ENCODE measurements at regions not wholly inside any gene's neighbourhood (a gene's known extent, or its start where the extent isn't known, plus 50 kb on each side); places are given as distances from the start of the nearest gene placed in this dataset.
A peak's percentile ranks its signal among the peaks of the same experiment; 100 is the strongest.
"Not testable (repeated sequence)": the region's sequence is repeated elsewhere in the genome, so short reads cannot be mapped to it uniquely, and the experiment has no call there.

DNA sequence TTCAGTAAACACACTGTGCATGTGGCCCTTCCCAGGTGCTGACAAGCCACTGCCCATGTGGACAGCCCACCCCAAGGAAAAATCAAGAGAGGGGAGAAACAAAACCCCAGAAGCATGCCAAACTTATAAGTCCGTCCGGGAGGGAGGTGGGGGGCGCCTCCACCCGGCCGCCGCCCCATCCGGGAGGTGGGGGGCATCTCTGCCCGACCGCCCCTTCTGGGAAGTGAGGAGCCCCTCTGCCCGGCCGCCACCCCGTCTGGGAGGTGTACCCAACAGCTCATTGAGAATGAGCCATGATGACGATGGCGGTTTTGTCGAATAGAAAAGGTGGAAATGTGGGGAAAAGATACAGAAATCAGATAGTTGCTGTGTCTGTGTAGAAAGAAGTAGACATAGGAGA lies 53.8 kb upstream of the C2CD4B start:
- no peak for DNase-seq (ENCODE audit: low read depth in 2 of 2)

DNA sequence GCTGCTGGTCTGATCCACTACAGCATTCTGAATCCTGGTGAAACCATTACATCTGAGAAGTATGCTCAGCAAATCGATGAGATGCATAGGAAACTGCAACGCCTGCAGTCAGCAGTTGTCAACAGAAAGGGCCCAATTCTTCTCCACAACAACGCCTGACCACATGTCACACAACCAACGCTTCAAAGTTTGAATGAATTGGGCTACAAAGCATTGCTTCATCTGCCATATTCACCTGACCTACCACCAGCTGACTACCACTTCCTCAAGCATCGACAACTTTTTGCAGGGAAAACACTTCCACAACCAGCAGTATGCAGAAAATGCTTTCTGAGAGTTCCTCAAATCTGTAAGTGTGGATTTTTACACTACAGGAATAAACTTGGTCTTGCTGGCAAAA lies 54.7 kb upstream of the C2CD4B start:
- no peak for DNase-seq (ENCODE audit: low read depth in 2 of 2)

DNA sequence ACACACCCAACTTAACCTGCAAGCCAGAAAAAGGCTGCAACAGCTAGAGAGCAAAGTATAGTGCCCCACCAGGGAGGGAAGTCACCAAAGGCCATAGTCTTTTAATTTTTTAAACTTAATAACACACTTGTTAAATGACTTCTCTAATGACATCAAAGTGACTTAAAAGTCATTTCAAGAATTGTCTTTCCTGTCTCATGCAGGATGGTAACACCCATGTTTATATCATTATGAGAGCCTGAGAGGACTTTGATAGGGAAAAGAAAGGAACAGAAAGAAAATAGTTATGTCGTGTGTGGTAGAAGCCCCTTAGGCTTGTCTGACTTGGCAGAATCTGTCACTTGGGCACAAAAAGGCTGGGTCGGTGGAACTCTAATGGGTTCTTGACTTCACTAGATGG lies 57.9 kb upstream of the C2CD4B start:
- DNase-seq (ENCODE audit: low read depth in 2 of 2): no peak

DNA sequence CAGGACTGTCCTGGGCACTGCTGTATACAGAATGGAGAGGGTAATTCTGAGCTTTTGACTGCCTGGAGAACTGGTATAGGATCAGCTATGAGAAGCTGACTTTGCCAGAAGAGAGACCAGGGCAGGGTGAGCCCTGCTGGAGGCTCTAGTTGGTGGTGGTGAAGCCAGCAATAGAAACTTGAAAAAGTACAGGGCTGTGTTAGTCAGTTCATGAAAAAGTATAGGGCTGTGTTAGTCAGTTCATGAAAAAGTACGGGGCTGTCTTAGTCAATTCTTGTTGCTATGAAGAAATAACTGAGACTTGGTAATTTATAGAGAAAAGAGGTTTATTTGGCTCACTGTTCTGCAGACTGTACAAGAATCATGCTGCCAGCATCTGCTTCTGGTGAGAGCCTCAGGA lies 63.5 kb upstream of the C2CD4B start:
- no peak for DNase-seq (ENCODE audit: low read depth in 2 of 2)

DNA sequence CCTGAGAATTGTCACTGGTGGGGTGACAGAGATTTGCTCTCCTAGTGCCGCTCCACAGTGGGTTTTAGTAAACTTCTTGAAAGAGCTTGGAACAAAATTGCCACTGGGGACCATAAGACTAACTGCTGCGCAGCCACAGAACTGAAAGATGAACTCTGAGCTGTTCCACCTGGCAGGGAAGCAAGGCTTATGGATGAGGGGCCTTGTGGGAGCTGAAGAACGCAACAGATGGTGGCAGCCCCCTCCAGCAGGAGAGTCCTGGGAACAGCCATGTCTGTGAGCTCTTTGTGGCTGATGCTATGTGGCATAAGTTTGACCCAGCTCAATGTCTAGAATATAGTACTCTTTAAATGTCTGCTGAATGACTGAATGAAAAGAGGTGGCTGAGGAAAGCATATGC lies 66.8 kb upstream of the C2CD4B start:
- DNase-seq (ENCODE audit: low read depth in 2 of 2): no peak

DNA sequence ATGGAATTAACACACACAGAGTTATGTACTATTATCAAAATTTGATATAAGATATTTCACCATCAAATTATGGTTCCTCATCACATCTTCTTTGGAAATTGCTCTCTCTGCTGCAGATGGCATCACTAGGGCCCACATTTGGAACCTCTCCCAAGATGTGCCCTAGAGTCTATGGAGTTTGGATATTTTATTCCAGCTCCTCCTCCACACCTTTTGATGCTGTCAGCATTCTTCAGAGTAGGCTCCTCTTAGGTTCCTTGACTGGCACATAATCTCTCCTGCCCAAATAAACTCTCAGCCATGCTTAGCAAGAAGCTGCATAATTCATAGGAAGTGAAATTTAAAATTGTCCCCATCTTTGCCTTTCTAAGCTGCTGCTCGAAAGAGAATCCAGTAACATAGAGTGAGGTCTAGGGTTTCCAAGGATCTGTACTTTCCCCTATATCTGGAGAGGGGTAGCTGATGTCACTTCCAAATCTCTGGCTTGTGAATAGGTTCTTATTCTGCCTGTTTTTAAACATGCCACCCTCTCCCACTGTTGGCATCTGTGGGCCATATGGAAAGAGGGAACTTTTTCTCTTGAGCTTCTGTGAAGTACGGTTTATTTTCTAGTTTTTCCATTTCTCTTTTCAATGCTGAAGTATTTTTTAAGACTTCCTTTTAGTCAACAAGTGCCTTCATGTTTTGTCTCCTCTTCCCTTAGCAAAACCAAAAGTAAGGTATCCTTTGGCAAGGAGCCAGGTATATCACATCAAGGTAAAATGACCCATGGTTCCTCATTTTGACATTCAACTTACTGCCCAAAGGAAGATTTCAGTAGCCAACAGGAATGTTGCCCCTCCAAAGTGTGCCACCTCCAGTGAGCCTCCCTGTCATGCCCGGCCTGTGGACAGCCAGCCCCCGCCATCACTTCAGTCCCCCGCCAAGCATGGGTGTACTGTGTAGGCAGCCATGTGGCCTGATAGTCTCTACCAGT lies 75.3 kb upstream of the C2CD4B start:
- no peak for DNase-seq (ENCODE audit: low read depth in 2 of 2)

DNA sequence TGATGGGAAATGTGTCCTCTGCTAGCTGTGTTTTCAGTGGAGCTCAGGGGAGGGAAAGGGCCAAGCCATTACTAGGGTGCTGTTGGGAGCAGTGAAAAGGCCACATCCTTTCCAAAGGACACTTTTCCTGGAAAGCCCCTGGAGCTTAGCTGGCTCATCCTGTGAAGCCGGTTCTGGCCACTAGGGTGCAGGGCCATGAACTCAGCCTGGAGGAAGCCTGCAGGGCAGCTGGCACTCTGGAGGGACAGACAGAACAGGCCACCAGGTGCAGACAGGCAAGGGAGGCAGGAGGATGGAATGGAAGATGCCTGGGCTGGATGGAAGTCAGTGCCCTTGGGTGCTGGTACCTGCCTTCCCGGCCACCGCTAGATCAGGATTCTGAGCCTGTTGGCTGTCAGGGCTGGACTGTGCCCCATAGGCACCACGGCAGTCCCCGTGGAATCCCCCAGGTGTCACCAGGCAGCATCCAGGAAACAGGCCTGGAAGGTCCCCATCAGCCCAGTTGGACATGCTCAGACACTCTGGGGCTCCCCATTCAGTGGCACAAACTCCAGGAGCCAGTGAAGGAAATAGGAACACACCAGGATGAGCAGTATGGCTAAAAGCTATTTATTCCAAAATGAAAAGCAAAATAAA lies 76.2 kb upstream of the C2CD4B start:
- no peak for DNase-seq (ENCODE audit: low read depth in 2 of 2)

DNA sequence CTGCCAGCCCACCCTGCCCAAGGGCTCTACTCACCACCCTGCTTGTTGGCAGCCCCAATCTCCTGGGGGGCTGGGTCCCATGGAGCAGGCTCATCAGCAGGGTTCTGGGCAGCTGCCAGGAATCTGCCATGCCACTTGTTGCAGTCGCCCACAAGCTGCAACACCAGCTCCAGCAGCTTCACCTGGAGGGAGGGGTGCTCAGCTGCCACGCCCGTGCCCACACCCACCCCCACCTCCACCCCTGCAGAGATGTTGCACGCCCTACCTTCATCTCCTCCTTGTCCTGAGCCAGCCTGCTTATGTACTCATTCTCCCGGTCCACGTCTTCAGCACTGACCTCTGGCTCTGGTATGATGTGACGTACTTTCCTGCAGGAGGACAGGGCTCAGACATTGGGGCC lies 77.9 kb upstream of the C2CD4B start:
- DNase-seq (ENCODE audit: low read depth in 2 of 2): no peak

DNA sequence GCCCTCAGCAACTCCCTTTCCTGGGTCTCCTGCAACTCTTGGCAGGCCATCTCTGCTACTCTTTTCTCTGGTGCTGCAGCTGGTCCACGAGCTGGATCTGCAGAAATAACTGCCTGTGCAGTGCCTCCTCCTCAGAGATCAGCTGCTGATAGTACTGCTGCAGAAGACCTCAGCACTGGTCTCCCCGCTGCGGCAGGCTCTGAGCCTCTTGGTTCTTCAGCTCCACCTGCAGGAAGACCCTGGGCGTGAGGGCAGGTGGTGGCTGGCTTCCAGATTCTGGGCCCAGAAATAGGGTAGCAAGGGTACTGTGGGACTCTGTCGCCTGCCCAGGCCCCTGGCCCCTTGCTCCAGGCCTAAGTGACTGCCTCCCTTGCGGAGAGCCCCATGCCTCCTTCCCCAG lies 79.7 kb upstream of the C2CD4B start:
- no peak for DNase-seq (ENCODE audit: low read depth in 2 of 2)

DNA sequence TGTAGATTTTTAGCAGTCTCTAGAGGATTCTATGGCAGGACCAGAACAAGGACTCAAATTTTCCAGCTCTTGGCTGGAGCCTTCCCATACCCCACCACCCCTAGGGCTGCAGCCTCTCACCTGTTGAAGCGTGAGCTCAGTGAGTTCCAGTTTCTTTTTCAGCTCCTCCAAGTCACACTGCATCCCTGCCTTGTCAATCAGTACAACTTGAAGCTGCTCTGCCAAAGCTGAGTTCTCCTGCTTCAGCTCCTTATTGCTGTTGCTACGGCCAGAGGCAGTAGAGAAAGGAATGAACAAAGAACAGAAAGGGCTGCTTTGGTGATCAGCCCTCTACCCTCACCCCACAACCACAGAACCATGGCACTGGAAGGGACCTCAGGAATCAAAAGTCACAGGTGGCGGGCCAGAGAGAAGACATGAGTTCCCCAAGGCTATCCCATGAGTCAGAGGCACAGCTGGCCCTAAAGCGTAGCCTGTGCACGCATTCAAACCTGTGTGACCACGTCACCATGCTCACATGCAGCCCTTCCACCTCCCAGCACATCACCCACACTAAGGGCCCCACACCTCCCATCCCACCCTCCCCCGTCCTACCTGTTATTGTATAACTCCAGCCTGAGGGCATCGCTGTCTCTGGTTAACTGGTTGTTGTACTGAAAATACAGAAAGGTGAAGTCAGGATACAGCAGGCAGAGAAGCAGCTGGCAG lies 83.3 kb upstream of the C2CD4B start:
- DNase-seq (ENCODE audit: low read depth in 2 of 2): no peak

DNA sequence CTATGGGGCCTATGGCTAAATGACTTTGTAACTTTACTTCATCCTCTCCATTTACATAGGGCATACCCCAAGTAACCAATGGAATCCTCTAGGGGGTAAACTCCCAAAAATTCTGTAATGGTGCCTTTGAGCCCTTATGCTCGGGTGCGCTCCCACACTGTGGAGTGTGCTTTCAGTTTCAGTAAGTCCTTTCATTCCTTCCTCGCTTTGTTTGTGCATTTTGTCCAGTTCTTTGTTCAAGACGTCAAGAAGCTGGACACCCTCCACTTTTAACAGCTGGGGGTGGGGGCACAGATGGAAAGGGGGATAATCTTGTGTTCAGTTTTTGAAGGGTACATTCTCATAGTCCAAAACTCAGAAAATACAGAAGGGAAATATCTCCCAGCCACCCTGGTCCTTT lies 84.4 kb upstream of the C2CD4B start:
- no peak for DNase-seq (ENCODE audit: low read depth in 2 of 2)

DNA sequence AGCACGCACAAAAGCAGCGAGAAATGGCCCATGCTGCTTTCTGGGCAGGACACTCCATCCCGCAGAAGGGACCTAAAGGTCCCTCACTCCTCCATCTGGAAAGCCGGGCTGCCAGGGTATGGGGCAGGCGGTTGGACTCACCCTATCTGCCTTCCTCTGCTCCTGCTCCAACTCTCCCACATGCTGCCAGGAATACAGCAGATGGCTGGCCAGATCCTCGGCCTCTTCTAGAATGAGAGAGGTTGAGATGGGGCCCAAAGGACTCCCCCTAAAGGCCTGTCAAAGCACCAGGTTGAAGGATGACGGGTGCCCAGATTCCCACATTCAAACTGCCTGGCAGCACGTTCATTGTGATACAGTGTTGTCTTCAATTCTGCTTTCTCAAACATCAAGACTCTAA lies 85.1 kb upstream of the C2CD4B start:
- DNase-seq (ENCODE audit: low read depth in 2 of 2): no peak

DNA sequence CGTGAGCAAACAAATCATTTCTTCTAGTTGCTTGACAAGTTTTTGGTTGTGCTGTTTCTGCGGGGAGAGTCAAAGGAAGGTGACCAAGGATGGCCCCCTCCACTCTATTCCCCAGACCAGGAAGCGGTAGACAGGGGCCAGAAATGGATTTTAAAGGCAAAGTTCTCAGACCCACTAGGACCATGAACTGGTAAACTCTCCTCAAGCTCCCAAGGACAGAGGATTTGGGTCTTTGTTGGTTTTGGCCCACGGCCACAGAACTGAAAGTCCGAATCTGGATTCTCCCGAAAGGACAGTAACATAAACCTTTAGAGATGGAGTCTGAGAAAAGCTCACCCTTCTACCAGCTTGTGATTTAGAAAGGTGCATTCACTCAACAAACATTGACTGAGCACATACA lies 85.9 kb upstream of the C2CD4B start:
- DNase-seq (ENCODE audit: low read depth in 2 of 2): no peak

DNA sequence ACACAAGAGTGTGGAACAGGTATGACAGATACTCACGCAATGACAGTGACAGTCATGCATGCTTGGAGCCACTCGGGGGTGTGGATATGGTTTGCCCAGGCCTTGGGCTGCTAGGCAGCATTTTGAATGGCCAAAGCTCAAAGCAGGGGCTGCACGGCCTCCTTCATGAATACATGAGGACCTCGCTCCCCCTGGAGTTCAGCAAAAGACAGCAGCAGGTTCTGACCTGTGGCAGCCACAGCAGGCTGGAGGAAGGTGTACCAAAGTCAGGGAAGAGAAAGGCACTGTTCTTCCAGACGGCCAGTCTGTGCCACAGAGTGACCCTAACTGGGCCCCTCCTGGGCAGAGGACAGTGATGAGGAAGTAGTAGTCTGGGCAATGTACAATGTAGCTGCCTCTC lies 88.2 kb upstream of the C2CD4B start:
- no peak for DNase-seq (ENCODE audit: low read depth in 2 of 2)

DNA sequence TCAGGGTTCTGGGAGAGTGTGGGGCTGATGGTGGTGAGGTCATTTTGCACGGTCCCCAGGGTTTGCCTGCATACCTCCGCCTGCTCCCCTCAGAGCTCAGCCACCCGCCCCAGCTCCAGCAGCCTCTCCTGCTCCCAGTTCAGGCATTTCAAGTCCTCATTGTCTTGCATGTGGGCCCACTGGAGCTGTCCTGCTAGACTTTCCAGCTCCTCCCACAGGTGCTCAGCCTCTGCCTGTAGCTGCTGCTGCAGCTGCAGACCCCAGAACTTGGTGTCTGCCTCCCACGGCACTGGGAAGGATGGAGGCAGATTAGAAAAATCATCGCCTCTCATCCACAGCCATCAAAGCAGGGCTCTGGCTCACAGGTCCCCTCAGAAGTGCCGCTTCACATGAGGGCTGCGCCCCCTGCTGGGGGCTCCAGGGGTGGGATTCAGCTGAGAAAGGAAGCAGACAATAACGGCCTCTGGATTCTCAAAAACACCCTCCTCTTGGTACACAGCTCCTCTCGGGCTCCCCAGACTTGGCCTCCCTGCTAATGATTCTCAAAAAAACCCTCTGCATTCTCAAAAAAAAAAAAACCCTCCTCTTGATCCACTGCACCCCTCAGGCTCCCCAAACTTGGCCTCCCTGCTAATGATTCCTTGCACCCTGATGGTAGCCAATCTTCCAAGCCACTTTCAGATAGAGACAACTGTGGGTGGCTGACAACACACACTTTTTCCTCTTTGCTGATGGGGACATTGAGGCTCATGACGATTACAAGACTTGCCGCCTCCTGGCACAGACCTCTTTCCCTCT lies 89.3 kb upstream of the C2CD4B start:
- peak; percentile 32 to 67 for DNase-seq (ENCODE audit: low read depth in 2 of 2)

DNA sequence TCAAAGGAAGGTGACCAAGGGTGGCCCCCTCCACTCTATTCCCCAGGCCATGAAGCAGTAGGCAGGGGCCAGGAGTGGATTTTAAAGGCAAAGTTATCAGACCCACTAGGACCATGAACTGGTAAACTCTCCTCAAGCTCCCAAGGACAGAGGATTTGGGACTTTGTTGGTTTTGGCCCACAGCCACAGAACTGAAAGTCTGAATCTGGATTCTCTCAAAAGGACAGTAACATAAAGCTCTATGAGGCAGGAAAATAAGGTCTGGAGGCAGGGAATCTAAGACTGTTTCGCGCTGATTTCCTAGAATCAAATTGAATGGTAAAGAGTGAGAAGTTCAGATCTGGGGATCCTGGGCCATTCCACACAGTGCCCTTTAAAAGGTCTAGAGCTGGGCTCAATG lies 91.3 kb upstream of the C2CD4B start:
- not testable (repeated sequence) for DNase-seq (ENCODE audit: low read depth in 2 of 2)

DNA sequence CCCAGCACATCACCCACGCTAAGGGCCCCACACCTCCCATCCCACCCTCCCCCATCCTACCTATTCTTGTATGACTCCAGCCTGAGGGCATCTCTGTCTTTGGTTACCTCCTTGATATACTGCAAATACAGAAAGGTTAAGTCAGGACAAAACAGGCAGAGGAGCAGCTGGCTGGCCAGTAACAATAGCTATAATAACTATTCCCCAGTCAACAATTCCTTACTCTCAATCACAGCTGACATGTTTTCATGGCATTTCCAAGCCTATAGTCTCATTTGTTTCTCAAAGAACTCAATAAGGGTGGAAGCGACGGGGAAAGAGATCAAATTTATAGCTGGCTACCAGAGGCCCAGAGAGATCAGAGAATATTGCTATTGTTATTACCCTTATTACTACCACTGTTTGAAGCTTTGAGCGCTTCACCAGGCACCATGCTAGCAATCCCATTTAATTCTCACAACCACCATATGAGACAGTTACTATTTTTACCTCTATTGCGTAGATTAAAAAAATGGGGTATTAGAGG lies 93.0 kb upstream of the C2CD4B start:
- DNase-seq (ENCODE audit: low read depth in 2 of 2): no peak

DNA sequence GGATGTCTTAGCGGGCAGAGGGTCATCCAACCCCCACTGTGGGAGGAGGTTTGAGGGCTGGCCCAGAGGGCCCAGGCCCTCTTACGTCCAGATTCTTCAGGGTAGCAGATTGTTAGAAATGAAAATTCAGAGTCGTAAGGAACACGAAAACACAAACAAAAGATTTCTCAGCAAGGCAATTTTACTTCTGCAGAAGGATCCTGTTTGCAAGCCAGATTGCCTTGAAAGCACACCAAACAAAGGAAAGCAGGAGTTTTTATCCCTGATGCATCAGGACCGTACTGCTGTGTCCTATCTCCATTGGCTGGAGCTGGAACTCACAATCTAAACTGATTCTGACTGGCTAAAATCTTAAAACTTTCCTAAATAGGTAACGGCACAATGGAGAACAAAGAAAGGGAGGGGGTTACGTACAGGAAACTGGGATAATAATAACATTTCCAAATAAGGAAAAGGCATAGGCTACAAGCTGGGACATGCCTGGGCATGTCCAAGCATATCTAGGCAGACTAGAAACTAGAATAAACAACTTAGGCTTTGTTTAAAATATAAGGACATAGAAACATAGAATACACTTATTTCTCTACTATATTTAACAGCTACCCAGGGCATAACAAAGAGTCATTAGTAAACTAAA lies 97.3 kb upstream of the C2CD4B start:
- no peak for DNase-seq (ENCODE audit: low read depth in 2 of 2)

DNA sequence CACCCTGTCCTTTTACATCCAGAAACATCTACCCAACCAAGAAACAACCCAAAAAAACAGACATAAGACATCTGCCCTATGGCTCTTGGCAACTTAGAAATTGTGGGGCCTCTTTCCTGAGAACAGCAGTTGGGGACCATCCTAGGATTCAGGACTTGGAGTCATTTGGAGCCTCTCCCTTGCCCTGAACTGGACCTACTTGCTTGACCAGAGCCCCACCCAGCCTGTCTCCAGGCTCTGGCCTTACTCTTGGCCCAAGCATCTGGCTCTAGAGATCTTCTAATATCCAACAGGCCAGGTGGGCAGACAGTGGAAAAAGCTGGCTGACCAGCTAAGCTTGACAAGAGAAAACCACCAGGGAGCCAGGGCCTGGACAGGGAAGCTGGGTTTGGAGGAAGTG lies 99.1 kb upstream of the C2CD4B start:
- no peak for DNase-seq (ENCODE audit: low read depth in 2 of 2)

DNA sequence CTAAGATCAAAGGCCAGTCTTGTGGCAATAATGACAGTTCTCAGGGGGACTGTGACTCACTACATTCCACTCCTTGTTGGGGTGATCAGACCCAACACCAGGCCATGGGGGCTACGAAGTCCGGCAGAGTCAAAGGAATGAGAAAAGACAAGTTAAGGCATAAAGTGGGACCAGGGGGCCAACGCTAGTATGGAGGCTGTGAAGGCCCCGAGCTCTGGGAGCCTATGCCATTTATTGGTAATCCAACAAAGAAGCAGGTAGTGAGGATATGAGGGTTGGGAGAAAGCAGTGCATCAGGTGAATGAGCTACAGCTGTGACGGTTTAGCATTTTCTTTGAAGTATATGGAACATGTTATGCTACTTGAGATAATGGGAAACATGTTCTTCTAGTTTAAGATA lies 104.4 kb upstream of the C2CD4B start:
- no peak for DNase-seq (ENCODE audit: low read depth in 2 of 2)
